NOMO-1 treated with dmso at 0.1 percent for 144 hours (cell line): ENCODE measurements at regions not wholly inside any gene's neighbourhood (a gene's known extent, or its start where the extent isn't known, plus 50 kb on each side); places are given as distances from the start of the nearest gene placed in this dataset.
"Not testable (repeated sequence)": the region's sequence is repeated elsewhere in the genome, so short reads cannot be mapped to it uniquely, and the experiment has no call there.

Experiments used
- DNase-seq: peaks from one replicate; lab custom pipeline; 2025; ENCODE audit not compliant: unreplicated experiment; lab: John Stamatoyannopoulos, UW

- DNase-seq = no peak
Measured at GRCh38 chr5:124871303-124871702, 124.9 kb upstream of the ZNF608 start.

DNA sequence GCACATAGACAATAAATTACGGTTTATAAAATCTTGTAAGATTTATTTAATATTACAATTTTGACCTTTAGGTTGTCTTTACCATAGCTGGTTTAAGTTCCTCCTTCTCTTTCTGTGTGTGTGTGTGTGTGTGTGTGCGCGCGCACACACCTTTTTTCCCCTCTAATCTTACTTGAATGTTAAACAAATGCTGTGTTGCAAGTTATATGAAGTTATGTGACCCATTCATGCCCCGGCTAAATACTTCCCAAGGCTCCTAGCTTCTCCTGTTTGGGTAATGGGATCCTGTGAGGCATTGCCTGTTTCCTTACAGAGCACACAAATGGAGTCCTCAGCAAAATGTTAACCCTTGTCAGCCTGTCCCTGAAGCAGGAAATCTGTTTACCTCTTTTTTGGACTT, 125.6 kb upstream of the ZNF608 start:
- DNase-seq = no peak

DNA sequence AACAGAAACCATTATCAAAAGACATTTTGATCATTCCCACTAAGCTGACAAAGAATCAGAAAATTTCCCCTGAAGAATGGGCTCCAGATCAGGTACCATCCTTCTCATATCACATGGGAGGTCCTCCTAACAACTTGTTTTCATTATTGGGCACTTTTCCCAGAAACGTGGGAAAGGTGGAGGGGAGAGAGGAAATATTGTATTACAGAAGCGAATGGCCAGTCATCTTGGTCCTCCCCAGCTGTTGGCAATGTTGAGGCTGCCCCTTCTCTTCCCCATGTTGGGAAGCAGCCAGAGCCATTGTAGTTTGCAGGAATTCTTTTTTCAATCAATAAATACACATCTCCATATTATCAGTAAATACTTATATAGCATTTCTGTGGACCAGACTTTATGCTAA, 126.2 kb upstream of the ZNF608 start:
- no peak for DNase-seq

DNA sequence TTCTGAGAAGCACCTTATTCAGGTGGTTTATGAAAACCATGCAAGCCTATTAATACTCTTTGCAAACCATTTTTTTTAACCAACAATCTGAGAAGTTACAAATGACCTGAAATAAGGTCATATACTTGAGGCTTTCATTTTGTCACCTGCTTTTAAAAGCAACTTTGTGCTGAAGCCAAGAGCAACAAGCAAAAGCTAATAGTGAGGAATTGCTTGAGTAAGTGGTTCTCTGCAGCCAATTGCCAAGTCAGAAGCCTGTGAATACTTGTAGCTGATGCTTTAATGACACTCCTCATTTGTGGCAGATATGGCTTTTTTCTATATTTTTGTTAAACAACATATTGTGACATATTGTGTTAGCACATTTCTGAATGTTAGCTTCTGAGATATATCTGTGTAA, 126.7 kb upstream of the ZNF608 start:
- DNase-seq = no peak

DNA sequence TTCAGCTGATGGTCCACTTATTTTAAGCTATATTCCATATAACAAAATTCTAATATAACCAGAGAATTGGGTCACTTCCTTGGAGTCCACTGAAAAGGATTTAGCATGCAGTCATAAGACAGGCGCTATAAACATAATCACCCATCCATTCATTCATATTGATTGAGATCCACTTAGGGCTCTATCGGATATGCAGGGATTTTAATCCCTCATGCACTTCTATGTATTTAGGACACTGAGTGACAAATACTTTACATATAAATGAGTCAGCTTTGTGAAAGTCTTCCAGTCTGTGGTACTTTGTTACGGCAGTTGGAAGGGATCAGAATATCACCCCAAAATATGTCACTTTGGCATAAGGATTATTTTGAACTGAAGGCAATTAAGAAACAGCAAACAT, 127.3 kb upstream of the ZNF608 start:
- no peak for DNase-seq

GRCh38 chr5:124876566-124876965, 130.1 kb upstream of the ZNF608 start:
- DNase-seq = no peak

DNA sequence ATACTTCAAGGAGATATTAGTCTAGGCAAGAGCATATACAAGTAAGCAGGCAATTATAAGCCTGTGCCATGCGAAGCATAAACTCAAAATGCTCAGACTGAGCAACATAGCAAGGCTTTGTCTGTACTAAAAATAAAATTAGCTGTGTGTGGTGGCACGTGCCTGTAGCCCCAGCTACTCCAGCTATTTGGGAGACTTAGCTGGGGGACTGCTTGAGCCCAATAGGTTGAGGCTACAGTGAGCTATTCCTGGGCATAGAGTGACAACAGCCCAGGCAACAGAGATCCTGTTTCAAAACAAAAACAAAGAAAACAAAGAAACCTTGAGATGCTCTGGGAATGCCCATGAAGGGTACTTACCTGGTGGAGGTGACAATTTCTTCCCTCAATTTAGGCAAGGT, 130.5 kb upstream of the ZNF608 start:
- no peak for DNase-seq

GRCh38 chr5:124877501-124878146, 131.2 kb upstream of the ZNF608 start:
- no peak for DNase-seq

DNA sequence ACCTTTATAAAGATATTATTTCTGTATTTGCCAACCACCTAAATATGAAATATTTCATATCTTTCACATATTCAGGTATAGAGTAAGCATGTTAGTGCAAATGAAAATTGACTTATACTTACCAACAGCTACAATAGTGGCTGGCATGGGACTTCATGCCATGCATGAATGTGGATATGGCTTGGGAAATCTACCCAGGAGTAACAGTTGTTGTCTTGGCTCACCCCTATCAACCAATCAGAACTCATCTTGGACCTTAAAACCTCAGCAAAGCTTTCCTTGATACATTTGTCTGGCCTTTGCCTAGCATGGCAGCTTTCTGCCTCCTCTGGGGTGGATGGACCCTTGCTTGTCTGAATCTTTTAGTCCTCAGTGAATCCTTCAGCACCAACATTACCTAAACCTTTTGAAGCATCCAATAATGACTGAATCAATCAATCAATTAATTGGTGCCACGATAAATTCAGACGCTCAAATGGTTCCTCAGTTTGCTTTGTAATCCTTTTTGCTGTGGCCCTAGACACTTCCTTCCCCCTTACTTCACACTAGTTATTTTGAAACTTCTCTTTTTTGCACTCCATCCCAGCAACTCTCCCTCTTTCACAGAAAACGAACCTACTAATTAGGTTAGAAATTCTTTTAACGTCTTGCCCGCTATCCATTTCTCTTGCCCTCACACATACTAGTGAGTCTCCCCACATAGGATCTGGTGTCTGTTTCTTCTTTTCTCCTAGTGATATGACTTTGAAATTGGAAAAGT, 132.3 kb upstream of the ZNF608 start:
- DNase-seq = peak; percentile 27

DNA sequence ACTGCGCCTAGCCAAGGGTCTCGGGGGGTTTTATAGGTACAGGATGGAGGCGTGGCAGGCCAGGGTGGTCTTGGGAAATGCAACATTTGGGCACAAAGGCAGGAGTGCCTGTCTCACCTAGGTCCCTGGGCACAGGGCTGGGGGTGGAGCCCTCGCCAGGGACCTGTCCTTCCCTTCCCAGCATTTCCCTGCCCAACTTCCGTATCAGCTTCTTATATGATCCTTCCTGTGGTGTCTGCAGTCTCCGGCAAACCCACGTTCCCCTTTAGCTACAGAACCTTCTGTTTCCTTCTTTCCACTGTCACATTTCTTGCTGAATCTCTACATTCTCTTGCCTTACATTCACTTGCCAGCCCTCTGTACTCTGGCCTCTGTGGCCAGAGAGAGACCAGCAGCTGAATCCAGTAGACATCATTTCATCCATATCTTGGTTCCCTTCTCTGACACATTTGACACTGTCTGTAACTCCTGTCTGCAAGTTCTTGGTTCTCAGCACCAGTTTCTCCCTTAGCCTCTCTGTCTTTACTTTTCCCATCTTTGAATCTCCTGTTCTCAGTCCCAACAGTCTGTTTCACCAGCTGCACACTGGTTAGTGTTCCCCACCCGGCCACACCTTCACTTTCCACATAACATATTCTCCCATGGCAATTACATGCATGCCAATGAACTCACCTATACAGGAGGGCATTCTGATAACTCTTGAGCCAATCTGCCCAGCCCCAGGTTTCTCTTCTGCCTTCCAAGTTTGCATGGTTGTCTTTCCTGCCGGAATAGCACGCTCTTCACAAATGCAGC, 134.7 kb upstream of the ZNF608 start:
- DNase-seq = no peak

GRCh38 chr5:124883681-124884080, 137.2 kb upstream of the ZNF608 start:
- DNase-seq = no peak

DNA sequence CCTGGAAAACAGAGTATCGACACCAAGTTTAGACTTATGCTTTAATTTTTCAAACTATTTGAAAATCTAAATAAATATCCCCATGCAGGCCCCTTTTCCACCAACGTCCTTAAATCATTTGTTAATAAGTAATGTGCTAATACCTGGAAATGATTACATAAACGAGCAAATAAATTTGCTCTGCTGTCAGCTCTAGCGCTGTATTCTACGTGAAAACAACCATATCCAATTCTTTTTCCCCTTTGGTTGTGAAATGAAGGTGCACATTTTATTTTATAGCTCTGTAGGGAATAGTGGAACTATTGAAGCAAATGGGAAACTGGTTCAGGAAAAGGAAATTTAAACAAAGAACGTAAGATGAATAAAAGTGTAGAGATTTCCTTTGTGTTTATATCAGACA, 137.7 kb upstream of the ZNF608 start:
- DNase-seq = no peak

DNA sequence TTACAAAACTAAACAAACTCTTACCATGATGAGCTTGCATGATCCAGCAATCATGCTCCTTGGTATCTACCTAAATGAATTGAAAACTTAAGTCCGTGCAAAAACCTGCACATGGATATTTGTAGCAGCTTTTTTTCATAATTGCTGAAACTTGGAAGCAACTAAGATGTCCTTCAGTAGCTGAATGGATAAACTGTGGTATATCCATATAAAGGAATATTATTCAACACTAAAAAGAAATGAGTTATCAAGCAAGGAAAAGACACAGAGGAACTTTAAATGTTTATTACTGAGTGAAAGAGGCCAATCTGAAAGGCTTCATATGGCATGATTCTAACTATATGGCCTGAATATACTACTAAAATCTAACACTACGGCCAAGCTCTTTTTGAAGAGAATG, 139.1 kb upstream of the ZNF608 start:
- no peak for DNase-seq

DNA sequence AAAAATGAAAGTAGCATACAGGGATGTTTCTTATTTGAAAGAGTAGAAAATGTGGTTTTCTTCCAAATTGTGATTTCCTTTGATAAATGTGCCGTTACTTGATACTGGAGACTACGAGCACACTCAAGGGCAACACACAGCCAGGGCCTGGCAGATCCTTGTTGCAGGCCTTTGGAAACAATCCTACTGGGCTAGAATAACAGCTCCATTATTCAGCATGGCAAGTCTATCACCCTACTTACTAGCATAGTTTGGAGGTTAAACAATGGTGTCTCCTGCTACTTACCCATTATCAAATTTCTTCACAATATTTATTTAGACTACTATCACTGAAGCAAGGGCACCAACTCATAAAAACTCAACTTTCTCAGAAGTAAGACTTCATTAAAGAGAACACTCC, 140.8 kb upstream of the ZNF608 start:
- no peak for DNase-seq

DNA sequence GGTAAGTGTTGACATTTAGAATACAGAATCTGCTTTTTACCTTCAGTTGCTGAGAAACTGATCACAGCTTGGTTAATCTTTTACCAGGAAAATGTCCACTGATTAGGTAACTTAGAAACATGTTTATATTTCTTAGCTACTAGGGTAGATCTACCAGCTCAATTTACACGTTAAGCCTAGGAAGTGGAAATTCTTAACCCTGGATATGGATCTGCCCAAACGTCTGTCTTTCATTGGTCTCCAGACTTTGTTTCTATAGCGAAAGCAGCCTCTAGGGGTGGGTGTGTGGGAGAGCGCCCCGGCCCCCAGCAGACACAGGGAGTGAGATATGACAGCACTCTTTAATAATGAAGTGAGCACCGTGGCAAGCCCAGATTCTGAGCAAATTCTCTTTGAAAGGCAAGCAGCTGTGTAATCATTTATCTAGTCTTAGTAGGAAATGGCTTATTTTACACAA, 141.6 kb upstream of the ZNF608 start:
- DNase-seq = no peak

DNA sequence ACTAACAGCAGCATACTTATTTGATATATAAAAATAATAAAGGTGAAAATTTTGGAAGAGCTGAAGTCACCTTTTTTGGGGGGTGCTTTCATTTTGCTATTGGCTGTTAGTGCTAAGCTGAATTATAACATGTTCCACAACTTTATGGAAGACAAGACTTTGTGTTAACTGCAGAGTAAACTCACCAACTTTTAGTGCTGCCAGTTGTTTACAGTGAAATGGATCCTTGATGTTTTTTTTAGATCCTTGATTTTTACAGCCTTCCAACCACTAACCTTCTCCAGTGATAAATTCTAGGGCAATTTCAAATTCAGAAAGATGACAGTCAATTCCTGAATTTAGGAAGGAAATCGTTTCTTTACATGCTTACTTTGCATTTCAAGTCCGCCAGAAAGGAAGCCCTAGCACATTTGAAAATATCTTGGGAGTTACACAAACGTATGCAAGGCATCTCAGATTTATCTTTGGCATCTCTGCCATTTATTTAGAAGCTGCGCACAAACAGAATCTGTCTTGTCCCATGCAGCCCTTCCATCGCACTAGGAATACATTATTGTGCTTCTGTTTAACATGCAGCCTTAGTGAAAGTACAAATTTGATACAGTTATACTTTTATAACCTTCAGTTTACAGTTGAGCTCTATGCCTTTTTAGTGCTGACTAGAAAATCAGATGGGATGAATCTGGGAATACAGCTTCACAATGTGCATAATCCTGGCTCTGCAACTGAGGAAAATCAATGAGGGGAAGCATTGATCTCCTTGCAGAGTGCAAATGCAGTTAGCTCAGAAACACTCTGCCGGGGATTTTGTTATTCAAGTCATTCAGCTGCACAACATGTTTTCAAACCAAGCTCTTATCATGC, 142.4 kb upstream of the ZNF608 start:
- DNase-seq = no peak

GRCh38 chr5:124889486-124889825, 143.0 kb upstream of the ZNF608 start:
- DNase-seq = no peak

- DNase-seq = no peak
Measured at GRCh38 chr5:124889850-124890249, 143.4 kb upstream of the ZNF608 start.

DNA sequence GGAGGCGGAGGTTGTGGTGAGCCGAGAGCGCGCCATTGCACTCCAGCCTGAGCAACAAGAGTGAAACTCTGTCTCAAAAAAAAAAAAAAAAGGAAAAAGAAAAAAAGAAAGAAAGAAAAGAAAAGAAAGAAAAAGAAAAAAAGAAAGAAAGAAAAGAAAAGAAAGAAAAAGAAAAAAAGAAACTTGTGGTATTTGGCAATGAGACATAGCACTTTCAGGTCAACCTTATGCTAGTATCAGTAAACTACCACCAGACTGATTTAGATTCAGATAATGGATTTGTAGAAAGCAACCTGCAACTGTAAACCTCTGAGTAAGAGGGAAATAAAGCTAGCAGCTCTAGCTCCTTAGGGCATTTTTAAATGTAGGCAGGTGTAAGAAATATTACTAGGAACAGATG, 144.0 kb upstream of the ZNF608 start:
- DNase-seq = not testable (repeated sequence)

DNA sequence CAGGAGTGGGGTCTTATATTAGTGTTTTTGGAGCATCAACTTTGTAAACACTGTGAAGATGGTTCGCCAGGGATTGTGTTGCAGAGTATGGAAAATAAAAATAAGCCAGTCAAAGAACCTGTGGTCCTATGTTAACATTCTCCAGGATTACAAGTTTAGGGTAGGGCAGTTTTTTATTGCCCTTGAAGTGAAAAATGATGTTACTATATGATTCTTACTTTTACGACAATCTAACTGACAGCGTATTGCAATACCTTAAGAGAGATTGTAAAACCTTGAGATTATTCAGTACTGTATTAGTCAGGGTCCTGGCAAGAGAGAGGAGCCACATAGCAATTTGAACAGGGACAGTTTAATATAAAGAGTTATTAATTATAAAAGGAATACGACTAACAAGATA, 144.7 kb upstream of the ZNF608 start:
- DNase-seq = no peak

GRCh38 chr5:124892185-124892848, 145.9 kb upstream of the ZNF608 start:
- DNase-seq = no peak
